Stimulated activated naive CD8-positive, alpha-beta T cell treated with anti-CD3 and anti-CD28 coated beads, Interleukin-15, Interleukin-2, amounts not matched to agents 100 ng/mL and 50 ng/mL, for 24 hours (primary cell): ENCODE measurements at regions not wholly inside any gene's neighbourhood (a gene's known extent, or its start where the extent isn't known, plus 50 kb on each side); places are given as distances from the start of the nearest gene placed in this dataset.
"Not testable (repeated sequence)": the region's sequence is repeated elsewhere in the genome, so short reads cannot be mapped to it uniquely, and the experiment has no call there.

Experiments
- H3K27ac Mint-ChIP-seq: one replicate; pipeline ENCODE4 v1.8.0; 2021; ENCODE audit warnings: mild to moderate bottlenecking, mixed read lengths
- H3K27me3 Mint-ChIP-seq: one replicate; pipeline ENCODE4 v1.8.0; 2021; ENCODE audit warnings: mixed read lengths
- H3K36me3 Mint-ChIP-seq: one replicate; pipeline ENCODE4 v1.8.0; 2021; ENCODE audit warnings: low read depth, mixed read lengths
- H3K4me1 Mint-ChIP-seq: one replicate; pipeline ENCODE4 v1.8.0; 2021; ENCODE audit warnings: low read depth, mixed read lengths
- H3K4me3 Mint-ChIP-seq: one replicate; pipeline ENCODE4 v1.8.0; 2021; ENCODE audit warnings: mild to moderate bottlenecking, mixed read lengths
- H3K9me3 Mint-ChIP-seq: one replicate; pipeline ENCODE4 v1.8.0; 2021; ENCODE audit warnings: mixed read lengths

DNA sequence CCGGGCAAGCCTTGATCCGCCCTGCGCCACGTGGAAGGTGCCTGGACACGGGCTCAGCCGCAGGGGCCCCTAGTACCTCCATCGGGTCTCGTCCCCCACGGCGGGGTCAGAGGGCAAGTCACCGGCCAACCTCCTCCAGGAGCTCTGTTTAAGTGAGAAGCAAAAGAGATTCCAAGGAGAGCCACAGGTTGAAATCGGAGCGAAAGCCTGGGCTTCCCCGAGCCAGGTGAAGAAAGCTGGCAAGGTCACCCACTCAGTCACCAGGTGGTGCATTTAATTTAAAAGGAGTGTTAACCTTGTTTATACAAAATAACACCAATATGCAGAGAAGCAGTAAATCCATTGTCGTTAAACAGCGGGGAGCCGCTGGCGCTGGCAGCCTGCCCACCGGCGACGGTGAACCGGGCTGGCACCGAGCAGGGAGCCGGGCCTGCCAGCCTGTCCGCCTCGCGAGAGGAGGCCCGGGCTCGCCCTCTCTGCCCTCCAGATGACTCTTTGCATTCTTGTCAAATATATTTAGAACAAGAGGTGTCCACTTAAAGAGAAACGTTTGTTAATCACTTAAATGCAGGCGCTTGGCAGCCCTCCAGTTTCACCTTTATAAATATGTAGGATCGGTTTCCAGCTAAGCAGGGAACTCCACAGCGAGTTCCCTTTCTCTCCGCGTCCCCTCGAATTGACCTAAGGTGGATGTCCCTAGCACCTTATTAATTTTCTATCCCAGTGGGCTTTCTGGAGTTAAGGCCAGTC, 277.3 kb upstream of the NR2F2 start:
- Mint-ChIP-seq H3K4me1 (peaks cover 7% of the 10 kb centered on the region), H3K36me3 (no peaks in the 10 kb centered on the region), H3K4me3 (peak overlapping the region; percentile 13), H3K27me3 (peaks cover 65% of the 10 kb centered on the region), H3K27ac (no peak overlapping the region), H3K9me3 (peaks cover 5% of the 10 kb centered on the region)

DNA sequence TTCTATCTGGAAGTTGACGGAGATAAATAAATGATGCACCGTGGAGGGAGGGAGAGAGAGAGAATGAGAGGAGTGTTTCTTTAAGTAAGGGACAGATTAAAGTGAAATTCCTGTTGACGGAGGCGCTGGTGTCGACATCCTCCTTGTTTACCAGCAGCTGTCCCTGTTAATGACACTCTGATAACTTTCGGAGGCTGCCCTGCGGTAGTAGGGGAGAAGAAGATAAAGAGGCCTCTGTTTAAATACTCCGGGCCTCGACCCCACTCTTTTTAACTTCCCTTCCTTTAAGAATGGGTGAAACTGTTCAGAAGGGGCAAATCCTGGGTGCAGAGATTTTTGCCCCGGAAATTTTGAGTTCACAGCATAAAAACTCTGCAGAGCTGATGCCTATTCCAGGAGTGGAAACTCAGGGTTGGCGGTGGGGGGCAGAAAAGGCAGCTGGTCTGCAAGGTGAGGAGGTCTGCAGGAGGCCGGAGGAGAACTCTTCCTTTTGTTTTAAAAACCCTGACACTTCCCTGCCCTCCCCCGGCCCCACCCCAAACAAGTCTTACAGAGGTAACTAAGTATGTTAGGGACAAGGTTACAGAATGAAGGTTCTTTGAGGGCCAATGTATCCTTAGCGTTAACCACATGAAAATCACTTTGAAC, 276.6 kb upstream of the NR2F2 start:
- Mint-ChIP-seq H3K4me1 (peaks cover 10% of the 10 kb centered on the region), H3K27me3 (peaks cover 63% of the 10 kb centered on the region), H3K9me3 (peaks cover 7% of the 10 kb centered on the region), H3K36me3 (no peaks in the 10 kb centered on the region), H3K4me3 (peak overlapping the region; percentile 13), H3K27ac (no peak overlapping the region)

DNA sequence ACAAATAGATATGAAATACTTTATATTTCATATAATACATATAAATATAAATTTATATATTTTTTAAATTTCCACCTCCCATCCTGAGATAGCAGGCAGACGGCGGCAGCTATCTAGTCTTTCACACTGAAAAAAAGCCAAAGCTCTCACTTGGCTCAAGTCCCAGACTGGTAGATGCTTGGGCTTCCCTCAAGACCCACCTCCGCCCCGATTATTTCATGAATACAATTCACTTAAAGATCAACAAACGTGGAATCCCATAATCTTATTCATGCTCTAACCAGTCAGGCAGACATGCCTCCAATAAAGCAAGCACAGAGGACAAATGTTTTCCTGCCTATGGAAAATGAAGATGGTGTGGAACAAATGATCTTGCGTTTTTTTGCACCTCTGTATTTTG, 275.9 kb upstream of the NR2F2 start:
- Mint-ChIP-seq H3K27me3 (peaks cover 56% of the 10 kb centered on the region), H3K36me3 (no peaks in the 10 kb centered on the region)

GRCh38 chr15:96058103-96058851, 272.2 kb upstream of the NR2F2 start:
- peaks cover 51% of the 10 kb centered on the region for H3K27me3 Mint-ChIP-seq
- H3K27ac Mint-ChIP-seq = no peak overlapping the region
- H3K9me3 Mint-ChIP-seq = peaks cover 11% of the 10 kb centered on the region
- H3K36me3 Mint-ChIP-seq = no peaks in the 10 kb centered on the region
- H3K4me1 Mint-ChIP-seq = peaks cover 10% of the 10 kb centered on the region
- no peak overlapping the region for H3K4me3 Mint-ChIP-seq

More for the DNA sequence above, 275.9 kb upstream of the NR2F2 start:
- Mint-ChIP-seq H3K9me3 (peaks cover 7% of the 10 kb centered on the region), H3K27ac (no peak overlapping the region), H3K4me1 (peaks cover 10% of the 10 kb centered on the region), H3K4me3 (no peak overlapping the region)

DNA sequence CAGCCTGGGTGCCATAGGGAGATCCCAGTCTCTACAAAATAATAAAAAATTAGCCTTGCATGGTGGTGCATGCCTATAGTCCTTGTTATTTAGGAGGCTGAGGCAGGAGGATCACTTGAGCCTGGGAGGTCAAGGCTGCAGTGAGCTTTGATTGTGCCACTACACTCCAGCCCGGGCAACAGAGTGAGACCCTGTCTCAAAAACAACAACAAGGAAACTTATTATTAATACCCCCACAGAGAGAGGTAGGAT, 271.7 kb upstream of the NR2F2 start:
- H3K4me1 Mint-ChIP-seq, H3K27ac Mint-ChIP-seq, H3K4me3 Mint-ChIP-seq, H3K36me3 Mint-ChIP-seq: not testable (repeated sequence)
- H3K9me3 Mint-ChIP-seq = peaks cover 11% of the 10 kb centered on the region
- H3K27me3 Mint-ChIP-seq = peaks cover 47% of the 10 kb centered on the region

DNA sequence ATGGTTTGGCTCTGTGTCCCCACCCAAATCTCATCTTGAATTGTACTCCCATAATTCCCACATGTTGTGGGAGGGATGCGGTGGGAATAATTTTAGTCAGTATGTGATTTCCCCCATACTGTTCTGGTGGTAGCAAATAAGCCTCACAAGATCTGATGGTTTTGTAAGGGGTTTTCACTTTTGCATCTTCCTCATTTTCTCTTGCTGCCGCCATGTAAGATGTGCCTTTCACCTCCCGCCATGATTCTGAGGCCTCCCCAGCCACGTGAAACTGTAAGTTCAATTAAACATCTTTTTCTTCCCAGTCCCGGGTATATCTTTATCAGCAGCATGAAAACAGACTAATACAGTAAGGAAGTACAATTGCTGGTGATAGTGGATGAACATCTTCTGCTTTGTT, 269.9 kb upstream of the NR2F2 start:
- Mint-ChIP-seq H3K27me3 (peaks cover 35% of the 10 kb centered on the region), H3K9me3 (peaks cover 11% of the 10 kb centered on the region)
- not testable (repeated sequence) for H3K36me3 Mint-ChIP-seq, H3K27ac Mint-ChIP-seq, H3K4me1 Mint-ChIP-seq, H3K4me3 Mint-ChIP-seq

DNA sequence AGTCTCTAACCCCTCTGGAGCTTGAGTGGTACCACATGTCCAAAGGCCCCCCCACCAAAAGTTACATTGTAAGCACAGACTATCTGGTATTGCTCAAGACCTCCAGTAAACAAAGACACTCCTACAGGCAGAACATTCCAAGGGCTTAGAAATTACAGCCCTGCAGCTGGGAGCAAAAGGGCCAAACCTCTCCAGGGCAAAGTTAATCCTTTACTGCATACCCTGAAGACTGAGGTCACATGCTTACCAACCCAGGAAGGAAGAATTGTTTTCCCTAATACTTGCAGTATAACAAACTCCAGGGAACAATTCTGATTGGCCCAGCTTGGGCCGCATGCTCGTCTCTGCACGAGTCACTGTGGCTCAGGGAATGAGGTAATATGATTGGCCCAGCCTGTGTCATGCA, 266.1 kb upstream of the NR2F2 start:
- Mint-ChIP-seq H3K9me3 (peaks cover 4% of the 10 kb centered on the region), H3K4me3 (no peak overlapping the region), H3K4me1 (no peaks in the 10 kb centered on the region), H3K27ac (no peak overlapping the region), H3K36me3 (no peaks in the 10 kb centered on the region), H3K27me3 (peaks cover 16% of the 10 kb centered on the region)

- H3K27ac Mint-ChIP-seq = no peak overlapping the region
Observed at GRCh38 chr15:96066126-96066525, 264.4 kb upstream of the NR2F2 start.

GRCh38 chr15:96066852-96067495, 263.5 kb upstream of the NR2F2 start:
- Mint-ChIP-seq H3K27me3 (peaks cover 12% of the 10 kb centered on the region), H3K9me3 (no peaks in the 10 kb centered on the region), H3K4me1 (no peaks in the 10 kb centered on the region), H3K27ac (no peak overlapping the region), H3K36me3 (no peaks in the 10 kb centered on the region), H3K4me3 (no peak overlapping the region)

More at GRCh38 chr15:96066126-96066525, 264.4 kb upstream of the NR2F2 start:
- H3K27me3 Mint-ChIP-seq = peaks cover 12% of the 10 kb centered on the region
- no peak overlapping the region for H3K4me3 Mint-ChIP-seq
- no peaks in the 10 kb centered on the region for H3K9me3 Mint-ChIP-seq
- H3K36me3 Mint-ChIP-seq = no peaks in the 10 kb centered on the region
- H3K4me1 Mint-ChIP-seq = no peaks in the 10 kb centered on the region

DNA sequence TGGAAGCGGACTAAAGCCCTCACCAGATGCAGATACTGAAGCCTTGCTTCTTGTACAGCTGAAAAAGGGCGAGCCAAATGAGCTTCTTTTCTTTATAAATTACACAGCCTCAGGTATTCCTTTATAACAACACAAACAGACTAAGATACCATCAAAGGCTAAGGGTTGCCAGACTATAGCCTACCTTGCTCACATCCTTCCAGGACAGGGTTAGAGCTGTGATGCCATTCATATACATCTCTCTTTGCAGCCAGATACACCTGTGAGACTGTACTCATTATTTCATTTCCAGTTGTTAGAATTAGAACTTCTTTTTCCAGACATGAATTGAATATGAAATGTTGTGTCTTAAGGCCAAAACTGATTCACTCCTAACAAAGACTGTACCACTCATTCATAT, 262.8 kb upstream of the NR2F2 start:
- Mint-ChIP-seq H3K27me3 (peaks cover 12% of the 10 kb centered on the region), H3K4me1 (no peaks in the 10 kb centered on the region), H3K4me3 (no peak overlapping the region), H3K27ac (no peak overlapping the region), H3K36me3 (no peaks in the 10 kb centered on the region), H3K9me3 (no peaks in the 10 kb centered on the region)

- H3K27ac Mint-ChIP-seq = no peak overlapping the region
- H3K36me3 Mint-ChIP-seq = no peaks in the 10 kb centered on the region
Observed at GRCh38 chr15:96068897-96069296, 261.6 kb upstream of the NR2F2 start.

GRCh38 chr15:96070636-96071035, 259.9 kb upstream of the NR2F2 start:
- Mint-ChIP-seq H3K27me3 (peaks cover 8% of the 10 kb centered on the region), H3K36me3 (no peaks in the 10 kb centered on the region), H3K4me1 (no peaks in the 10 kb centered on the region), H3K9me3 (no peaks in the 10 kb centered on the region), H3K4me3 (no peak overlapping the region), H3K27ac (no peak overlapping the region)

More at GRCh38 chr15:96068897-96069296, 261.6 kb upstream of the NR2F2 start:
- Mint-ChIP-seq H3K9me3 (no peaks in the 10 kb centered on the region), H3K27me3 (peaks cover 12% of the 10 kb centered on the region), H3K4me1 (no peaks in the 10 kb centered on the region), H3K4me3 (no peak overlapping the region)

- H3K27ac Mint-ChIP-seq = no peak overlapping the region
- H3K4me1 Mint-ChIP-seq = no peaks in the 10 kb centered on the region
- H3K27me3 Mint-ChIP-seq = peaks cover 8% of the 10 kb centered on the region
- H3K36me3 Mint-ChIP-seq = no peaks in the 10 kb centered on the region
- no peak overlapping the region for H3K4me3 Mint-ChIP-seq
- no peaks in the 10 kb centered on the region for H3K9me3 Mint-ChIP-seq
Observed at GRCh38 chr15:96072821-96073220, 257.7 kb upstream of the NR2F2 start.

DNA sequence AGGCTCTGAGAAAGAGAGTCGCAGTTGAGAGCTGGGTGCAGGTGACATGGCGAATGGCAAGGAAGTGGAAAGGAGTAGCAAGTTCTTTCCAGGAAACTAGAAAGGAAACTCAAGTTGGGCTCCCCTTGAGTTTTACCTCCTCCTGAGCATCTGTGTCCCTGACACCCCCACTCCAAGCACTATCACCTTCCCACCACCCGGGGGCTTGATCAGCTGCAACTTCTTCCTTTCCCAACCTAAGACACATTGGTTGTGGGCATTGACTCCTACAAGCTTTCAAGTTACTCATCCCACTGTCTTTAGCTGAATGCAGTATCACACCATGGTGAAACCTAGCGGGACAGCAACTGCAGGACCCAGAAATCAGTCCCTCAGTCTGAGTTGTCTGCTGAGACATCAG, 256.6 kb upstream of the NR2F2 start:
- peaks cover 8% of the 10 kb centered on the region for H3K27me3 Mint-ChIP-seq
- no peak overlapping the region for H3K4me3 Mint-ChIP-seq
- H3K27ac Mint-ChIP-seq = no peak overlapping the region
- H3K36me3 Mint-ChIP-seq = no peaks in the 10 kb centered on the region
- no peaks in the 10 kb centered on the region for H3K9me3 Mint-ChIP-seq
- no peaks in the 10 kb centered on the region for H3K4me1 Mint-ChIP-seq

DNA sequence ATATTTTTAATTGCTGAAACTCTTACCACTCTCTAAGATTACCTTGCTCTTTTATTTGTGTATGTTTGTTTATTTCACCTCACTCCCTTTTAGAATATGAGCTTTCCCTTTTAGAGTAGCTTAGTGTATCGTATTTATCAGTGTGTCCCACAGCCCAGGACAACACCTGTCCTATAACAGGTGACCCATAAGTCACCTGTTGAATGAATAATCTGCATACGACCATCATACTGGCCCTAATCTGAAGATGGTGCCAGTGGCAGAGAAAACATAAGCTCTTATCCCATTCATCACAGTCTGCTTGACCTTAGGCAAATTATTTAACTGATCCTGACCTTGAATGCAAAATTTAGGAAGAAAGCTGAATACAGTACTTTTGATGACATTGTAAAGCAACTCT, 254.6 kb upstream of the NR2F2 start:
- Mint-ChIP-seq H3K27ac (no peak overlapping the region), H3K36me3 (no peaks in the 10 kb centered on the region), H3K27me3 (no peaks in the 10 kb centered on the region), H3K4me3 (no peak overlapping the region), H3K4me1 (no peaks in the 10 kb centered on the region), H3K9me3 (no peaks in the 10 kb centered on the region)
